Mammary epithelial cell (primary cell): ENCODE measurements at regions not wholly inside any gene's neighbourhood (a gene's known extent, or its start where the extent isn't known, plus 50 kb on each side); places are given as distances from the start of the nearest gene placed in this dataset.

ENCODE experiments used
- EZH2 ChIP-seq: IDR thresholded peaks from 2 replicates; pipeline ENCODE4 v1.6.1; 2012; ENCODE audit warnings: low read length, inconsistent platforms, borderline replicate concordance
- TF ChIP-seq, protein P1 (sequence below), 2 donors: IDR thresholded peaks in 1 of 2; conservative IDR thresholded peaks in 1 of 2; 2 replicates each; pipeline ENCODE4 v1.5.1; 2011 to 2012; ENCODE audit warnings: inconsistent platforms in 2 of 2, low read length in 2 of 2, mild to moderate bottlenecking in 2 of 2, control low read depth in 1 of 2, low read depth in 1 of 2; ENCODE audit not compliant: insufficient read depth in 1 of 2; ENCODE audit errors: extremely low read depth in 1 of 2

GRCh38 chr5:30878296-30878695, 315.2 kb upstream of the CDH6 start:
- no peak for TF ChIP-seq EZH2
- TF ChIP-seq, protein P1, sequence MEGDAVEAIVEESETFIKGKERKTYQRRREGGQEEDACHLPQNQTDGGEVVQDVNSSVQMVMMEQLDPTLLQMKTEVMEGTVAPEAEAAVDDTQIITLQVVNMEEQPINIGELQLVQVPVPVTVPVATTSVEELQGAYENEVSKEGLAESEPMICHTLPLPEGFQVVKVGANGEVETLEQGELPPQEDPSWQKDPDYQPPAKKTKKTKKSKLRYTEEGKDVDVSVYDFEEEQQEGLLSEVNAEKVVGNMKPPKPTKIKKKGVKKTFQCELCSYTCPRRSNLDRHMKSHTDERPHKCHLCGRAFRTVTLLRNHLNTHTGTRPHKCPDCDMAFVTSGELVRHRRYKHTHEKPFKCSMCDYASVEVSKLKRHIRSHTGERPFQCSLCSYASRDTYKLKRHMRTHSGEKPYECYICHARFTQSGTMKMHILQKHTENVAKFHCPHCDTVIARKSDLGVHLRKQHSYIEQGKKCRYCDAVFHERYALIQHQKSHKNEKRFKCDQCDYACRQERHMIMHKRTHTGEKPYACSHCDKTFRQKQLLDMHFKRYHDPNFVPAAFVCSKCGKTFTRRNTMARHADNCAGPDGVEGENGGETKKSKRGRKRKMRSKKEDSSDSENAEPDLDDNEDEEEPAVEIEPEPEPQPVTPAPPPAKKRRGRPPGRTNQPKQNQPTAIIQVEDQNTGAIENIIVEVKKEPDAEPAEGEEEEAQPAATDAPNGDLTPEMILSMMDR (conservative IDR thresholded peaks at IDR 0.05 in 1 of 2, IDR thresholded peaks at IDR 0.05 in 1 of 2; ENCODE audit: extremely low read depth in 1 of 2, insufficient read depth in 1 of 2, low read depth in 1 of 2, low read length in 2 of 2): no peak
